ENCODE measurements at regions not wholly inside any gene's neighbourhood (a gene's known extent, or its start where the extent isn't known, plus 50 kb on each side); places are given as distances from the start of the nearest gene placed in this dataset.

GRCh38 chr10:130745821-130746220 lies 565.7 kb downstream of the TCERG1L start:
- ChIA-PET CTCF (no interaction called here), POLR2A (no interaction called here)
- Histone ChIP-seq H3K27me3 (ENCODE audit: control insufficient read depth, insufficient read depth, low read length) (no peaks in the 10 kb centered on the region), H3K36me3 (ENCODE audit: control insufficient read depth, insufficient read depth, low read length) (no peaks in the 10 kb centered on the region), H3K4me3 (ENCODE audit: low read depth, low read length) (no peak overlapping the region)
- TF ChIP-seq CTCF (IDR thresholded peaks at IDR 0.05; ENCODE audit: insufficient read depth, low read depth, low read length): no peak
- no peak for DNase-seq (ENCODE audit: low read depth)

GRCh38 chr10:130746311-130746710 lies 565.2 kb downstream of the TCERG1L start:
- Histone ChIP-seq H3K27me3 (ENCODE audit: control insufficient read depth, insufficient read depth, low read length) (no peaks in the 10 kb centered on the region), H3K36me3 (ENCODE audit: control insufficient read depth, insufficient read depth, low read length) (no peaks in the 10 kb centered on the region), H3K4me3 (ENCODE audit: low read depth, low read length) (no peak overlapping the region)
- POLR2A ChIA-PET: no interaction called here
- CTCF ChIA-PET: no interaction called here
- no peak for DNase-seq (ENCODE audit: low read depth)
- TF ChIP-seq CTCF (IDR thresholded peaks at IDR 0.05; ENCODE audit: insufficient read depth, low read depth, low read length): no peak

GRCh38 chr10:130747356-130747755 lies 564.2 kb downstream of the TCERG1L start:
- Histone ChIP-seq H3K36me3 (ENCODE audit: control insufficient read depth, insufficient read depth, low read length) (no peaks in the 10 kb centered on the region), H3K27me3 (ENCODE audit: control insufficient read depth, insufficient read depth, low read length) (no peaks in the 10 kb centered on the region), H3K4me3 (ENCODE audit: low read depth, low read length) (no peak overlapping the region)
- POLR2A ChIA-PET: no interaction called here
- CTCF ChIA-PET: no interaction called here
- no peak for TF ChIP-seq CTCF (IDR thresholded peaks at IDR 0.05; ENCODE audit: insufficient read depth, low read depth, low read length)
- DNase-seq (ENCODE audit: low read depth): no peak

- Histone ChIP-seq H3K36me3 (ENCODE audit: control insufficient read depth, insufficient read depth, low read length) (no peaks in the 10 kb centered on the region), H3K4me3 (ENCODE audit: low read depth, low read length) (no peak overlapping the region), H3K27me3 (ENCODE audit: control insufficient read depth, insufficient read depth, low read length) (no peaks in the 10 kb centered on the region)
- ChIA-PET CTCF (no interaction called here), POLR2A (no interaction called here)
- no peak for TF ChIP-seq CTCF (IDR thresholded peaks at IDR 0.05; ENCODE audit: insufficient read depth, low read depth, low read length)
- no peak for DNase-seq (ENCODE audit: low read depth)
Observed at GRCh38 chr10:130747946-130748345, 563.6 kb downstream of the TCERG1L start.

GRCh38 chr10:130748409-130749057 lies 563.0 kb downstream of the TCERG1L start:
- Histone ChIP-seq H3K27me3 (ENCODE audit: control insufficient read depth, insufficient read depth, low read length) (no peaks in the 10 kb centered on the region), H3K4me3 (ENCODE audit: low read depth, low read length) (no peak overlapping the region), H3K36me3 (ENCODE audit: control insufficient read depth, insufficient read depth, low read length) (no peaks in the 10 kb centered on the region)
- no peak for DNase-seq (ENCODE audit: low read depth)
- CTCF ChIA-PET: no interaction called here
- POLR2A ChIA-PET: no interaction called here
- TF ChIP-seq CTCF (IDR thresholded peaks at IDR 0.05; ENCODE audit: insufficient read depth, low read depth, low read length): no peak

All from BJ (cell line).